CD14-positive monocyte (primary cell): ENCODE measurements at regions not wholly inside any gene's neighbourhood (a gene's known extent, or its start where the extent isn't known, plus 50 kb on each side); places are given as distances from the start of the nearest gene placed in this dataset.

Source experiments
- DNase-seq, 3 donors: peaks; one replicate each; pipeline ENCODE4 v3.0.0-alpha.2; 2011 to 2022
- H2AFZ ChIP-seq: 2 replicates; pipeline ENCODE4 v1.6.0; 2012; ENCODE audit warnings: mild to moderate bottlenecking, low read depth, low read length, inconsistent platforms; ENCODE audit not compliant: insufficient read depth, poor library complexity, severe bottlenecking
- H3K27ac ChIP-seq, 2 donors: 1 replicate in 1 of 2; 2 replicates in 1 of 2; pipeline ENCODE4 v1.5.1; 2012 to 2013; ENCODE audit warnings: low read length in 2 of 2, control low read depth in 1 of 2, inconsistent platforms in 1 of 2, low read depth in 1 of 2, mild to moderate bottlenecking in 1 of 2
- H3K27me3 ChIP-seq, 2 donors: one replicate each; pipeline versions ENCODE4 v1.6.0 to v1.6.1; 2011 to 2013; ENCODE audit warnings: low read length in 2 of 2; ENCODE audit not compliant: control insufficient read depth in 2 of 2, insufficient read depth in 2 of 2
- H3K36me3 ChIP-seq, 2 donors: replicated peaks in 1 of 2; 1 replicate in 1 of 2; 2 replicates in 1 of 2; pipeline versions ENCODE4 v1.5.1 to v1.6.1; 2012 to 2013; ENCODE audit warnings: low read length in 2 of 2, control low read depth in 1 of 2, inconsistent platforms in 1 of 2, mild to moderate bottlenecking in 1 of 2; ENCODE audit not compliant: insufficient read depth in 2 of 2, control insufficient read depth in 1 of 2
- H3K4me1 ChIP-seq, 2 donors: 1 replicate in 1 of 2; 2 replicates in 1 of 2; pipeline versions ENCODE4 v1.5.1 to v1.6.1; 2012 to 2013; ENCODE audit warnings: low read length in 2 of 2, control low read depth in 1 of 2, inconsistent platforms in 1 of 2, mild to moderate bottlenecking in 1 of 2, moderate library complexity in 1 of 2; ENCODE audit not compliant: insufficient read depth in 2 of 2, control insufficient read depth in 1 of 2
- H3K4me2 ChIP-seq: replicated peaks from 2 replicates; pipeline ENCODE3; 2012; ENCODE audit warnings: low read length, moderate library complexity, mild to moderate bottlenecking; ENCODE audit not compliant: poor library complexity, severe bottlenecking; ENCODE audit errors: extremely low read depth
- H3K4me3 ChIP-seq, 3 experiments: fragments of 200-600 bp in 1 of 3; sonication (generic) in 1 of 3; replicated peaks in 1 of 3; 1 replicate in 2 of 3; 2 replicates in 1 of 3; pipeline ENCODE4 v1.5.1; 2011 to 2013; ENCODE audit warnings: low read length in 3 of 3, mild to moderate bottlenecking in 3 of 3, control low read depth in 2 of 3, low read depth in 2 of 3, inconsistent platforms in 1 of 3, moderate library complexity in 1 of 3
- H3K79me2 ChIP-seq: 2 replicates; pipeline ENCODE4 v1.6.0; 2012; ENCODE audit warnings: mild to moderate bottlenecking, control low read depth, inconsistent platforms, low read length, moderate library complexity; ENCODE audit not compliant: insufficient read depth
- H3K9ac ChIP-seq: 2 replicates; pipeline ENCODE4 v1.6.0; 2017; ENCODE audit warnings: low read length, mild to moderate bottlenecking; ENCODE audit not compliant: insufficient read depth, poor library complexity, severe bottlenecking
- H3K9me3 ChIP-seq, 2 donors: replicated peaks in 1 of 2; 1 replicate in 1 of 2; 2 replicates in 1 of 2; pipeline versions ENCODE4 v1.5.1 to v1.6.1; 2012 to 2013; ENCODE audit warnings: low read length in 2 of 2, control low read depth in 1 of 2; ENCODE audit not compliant: control insufficient read depth in 1 of 2, insufficient read depth in 1 of 2
- H4K20me1 ChIP-seq: 2 replicates; pipeline ENCODE4 v1.6.0; 2012; ENCODE audit warnings: mild to moderate bottlenecking, low read length, control low read depth, moderate library complexity; ENCODE audit not compliant: insufficient read depth
- H3K27ac Mint-ChIP-seq, 7 donors: one replicate each; pipeline ENCODE4 v1.8.0; 2020; ENCODE audit warnings: mild to moderate bottlenecking in 7 of 7, mixed read lengths in 7 of 7, moderate library complexity in 6 of 7, inconsistent platforms in 2 of 7
- H3K27me3 Mint-ChIP-seq, 3 donors: one replicate each; pipeline ENCODE4 v1.8.0; 2021 to 2022; ENCODE audit warnings: low read depth in 3 of 3, mild to moderate bottlenecking in 3 of 3, mixed read lengths in 3 of 3, moderate library complexity in 3 of 3, inconsistent platforms in 1 of 3
- H3K36me3 Mint-ChIP-seq, 2 donors: one replicate each; pipeline ENCODE4 v1.8.0; 2020; ENCODE audit warnings: mixed read lengths in 2 of 2, inconsistent platforms in 1 of 2, mild to moderate bottlenecking in 1 of 2
- H3K4me1 Mint-ChIP-seq: one replicate; pipeline ENCODE4 v1.8.0; 2020; ENCODE audit warnings: mild to moderate bottlenecking, mixed read lengths
- H3K4me3 Mint-ChIP-seq, 2 donors: one replicate each; pipeline ENCODE4 v1.8.0; 2020; ENCODE audit warnings: mild to moderate bottlenecking in 2 of 2, mixed read lengths in 2 of 2, moderate library complexity in 1 of 2
- H3K9me3 Mint-ChIP-seq, 7 donors: one replicate each; pipeline ENCODE4 v1.8.0; 2020 to 2022; ENCODE audit warnings: mixed read lengths in 7 of 7, mild to moderate bottlenecking in 6 of 7, moderate library complexity in 6 of 7, inconsistent platforms in 2 of 7
- WGBS: methylation state at CpG from one replicate; pipeline ENCODE4 v1.1.5; 2013; ENCODE audit warnings: missing lambda C conversion rate; ENCODE audit not compliant: insufficient coverage; 5-methylcytosine and 5-hydroxymethylcytosine counted together
- intact Hi-C, 2 donors: fragments of 100-400 bp; cut with micrococcal nuclease; formaldehyde crosslinking; loops; one replicate each; pipeline versions ENCODE4 v1.15.0 to v1.15.1; 2023
- TF ChIP-seq, protein P1 (sequence below): fragments of 200-600 bp; IDR thresholded peaks from one replicate; pipeline ENCODE4 v1.8.0; 2022; ENCODE audit warnings: antibody characterized with exemption, mild to moderate bottlenecking

DNA sequence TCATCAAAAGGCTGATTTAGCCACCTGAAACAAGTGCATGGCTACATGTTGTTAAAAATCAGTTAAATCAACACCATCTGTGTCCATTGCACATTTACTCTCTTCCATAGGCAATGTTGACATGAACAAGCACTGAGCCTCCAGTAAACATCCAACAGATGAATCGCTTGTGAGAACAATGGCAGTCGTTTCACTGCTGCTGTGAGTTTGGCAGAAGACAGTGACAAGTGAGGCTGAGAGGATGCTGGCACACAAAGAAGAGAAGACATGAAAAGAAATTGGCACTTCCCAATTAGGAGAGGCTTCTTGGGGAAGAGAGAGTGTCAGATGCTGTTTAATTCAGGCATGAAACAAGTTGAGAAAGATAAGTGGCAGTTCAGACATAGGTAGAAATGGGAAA, 227.4 kb upstream of the STT3B start:
- Histone ChIP-seq H3K4me2 (no peak overlapping the region), H4K20me1 (no peaks in the 10 kb centered on the region), H3K9ac (no peak overlapping the region), H3K4me1 (no peaks in the 10 kb centered on the region), H3K27ac (no peak overlapping the region), H3K79me2 (no peaks in the 10 kb centered on the region), H3K9me3 (no peaks in the 10 kb centered on the region), H3K4me3 (no peak overlapping the region), H2AFZ (no peak overlapping the region), H3K27me3 (no peaks in the 10 kb centered on the region), H3K36me3 (no peaks in the 10 kb centered on the region)
- no peaks in the 10 kb centered on the region for H3K4me1 Mint-ChIP-seq
- intact Hi-C loops, result no loop called here
- H3K36me3 Mint-ChIP-seq, result no peaks in the 10 kb centered on the region
- no peak overlapping the region for H3K4me3 Mint-ChIP-seq
- H3K27me3 Mint-ChIP-seq, result peaks cover 0 to 1% (median 0%) of the 10 kb centered on the region in 3 donors
- H3K27ac Mint-ChIP-seq, result no peak overlapping the region
- DNase-seq, result no peak
- H3K9me3 Mint-ChIP-seq, result peaks cover 0 to 1% (median 0%) of the 10 kb centered on the region in 7 donors
- TF ChIP-seq, protein P1, sequence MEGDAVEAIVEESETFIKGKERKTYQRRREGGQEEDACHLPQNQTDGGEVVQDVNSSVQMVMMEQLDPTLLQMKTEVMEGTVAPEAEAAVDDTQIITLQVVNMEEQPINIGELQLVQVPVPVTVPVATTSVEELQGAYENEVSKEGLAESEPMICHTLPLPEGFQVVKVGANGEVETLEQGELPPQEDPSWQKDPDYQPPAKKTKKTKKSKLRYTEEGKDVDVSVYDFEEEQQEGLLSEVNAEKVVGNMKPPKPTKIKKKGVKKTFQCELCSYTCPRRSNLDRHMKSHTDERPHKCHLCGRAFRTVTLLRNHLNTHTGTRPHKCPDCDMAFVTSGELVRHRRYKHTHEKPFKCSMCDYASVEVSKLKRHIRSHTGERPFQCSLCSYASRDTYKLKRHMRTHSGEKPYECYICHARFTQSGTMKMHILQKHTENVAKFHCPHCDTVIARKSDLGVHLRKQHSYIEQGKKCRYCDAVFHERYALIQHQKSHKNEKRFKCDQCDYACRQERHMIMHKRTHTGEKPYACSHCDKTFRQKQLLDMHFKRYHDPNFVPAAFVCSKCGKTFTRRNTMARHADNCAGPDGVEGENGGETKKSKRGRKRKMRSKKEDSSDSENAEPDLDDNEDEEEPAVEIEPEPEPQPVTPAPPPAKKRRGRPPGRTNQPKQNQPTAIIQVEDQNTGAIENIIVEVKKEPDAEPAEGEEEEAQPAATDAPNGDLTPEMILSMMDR, result no peak
- 100% methylated on average over 2 of the region's 2 CpGs for WGBS

DNA sequence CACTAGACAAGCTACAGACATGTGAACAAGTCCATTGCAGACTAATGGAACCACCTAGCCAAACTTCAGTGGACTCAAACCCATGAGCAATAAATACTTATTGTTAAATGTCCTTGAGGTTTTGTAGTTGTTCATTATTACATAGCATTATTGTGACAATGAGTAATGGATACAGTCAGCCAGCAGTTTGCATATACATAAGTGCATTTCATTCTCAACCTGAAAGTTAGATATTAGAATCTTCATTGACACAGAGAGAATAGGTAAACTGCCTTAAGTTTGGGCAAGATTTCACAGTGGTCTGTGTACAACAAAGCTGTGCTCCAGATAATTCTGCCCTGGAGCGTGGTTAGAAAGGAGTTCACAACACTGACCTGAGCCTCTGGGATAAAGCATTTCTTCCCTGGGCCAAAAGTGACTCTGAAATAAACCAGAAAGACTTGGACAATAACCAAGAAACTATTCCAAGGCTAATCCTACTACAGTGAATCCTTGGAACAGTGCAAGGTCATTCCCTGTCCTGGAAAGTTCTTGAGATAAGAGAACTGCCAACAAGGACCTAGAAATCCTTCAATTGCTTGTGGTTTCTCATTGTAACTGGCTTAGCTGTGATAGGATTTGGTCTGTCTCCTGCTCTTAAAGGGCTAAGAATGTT, 225.5 kb upstream of the STT3B start:
- Histone ChIP-seq H3K36me3 (no peaks in the 10 kb centered on the region), H4K20me1 (no peaks in the 10 kb centered on the region), H3K9me3 (no peaks in the 10 kb centered on the region), H2AFZ (no peak overlapping the region), H3K4me2 (no peak overlapping the region), H3K27me3 (no peaks in the 10 kb centered on the region), H3K79me2 (no peaks in the 10 kb centered on the region), H3K4me1 (peaks cover 0 to under 1% of the 10 kb centered on the region in 2 donors), H3K9ac (no peak overlapping the region), H3K27ac (no peak overlapping the region), H3K4me3 (no peak overlapping the region)
- WGBS, result 100% methylated on average over 1 of the region's 1 CpG
- H3K4me1 Mint-ChIP-seq, result peaks cover 4% of the 10 kb centered on the region
- intact Hi-C loops, result no loop called here
- no peak overlapping the region for H3K27ac Mint-ChIP-seq
- no peak overlapping the region for H3K4me3 Mint-ChIP-seq
- no peaks in the 10 kb centered on the region for H3K9me3 Mint-ChIP-seq
- TF ChIP-seq, protein P1, result no peak
- no peak for DNase-seq
- H3K36me3 Mint-ChIP-seq, result no peaks in the 10 kb centered on the region
- no peaks in the 10 kb centered on the region for H3K27me3 Mint-ChIP-seq
